SK-N-SH (cell line): ENCODE measurements at regions not wholly inside any gene's neighbourhood (a gene's known extent, or its start where the extent isn't known, plus 50 kb on each side); places are given as distances from the start of the nearest gene placed in this dataset.

ENCODE experiments used
- CTCF ChIA-PET: fragments of 300-600, 350-600 bp; formaldehyde crosslinking; extraction: SDS; loops from one replicate; lab custom pipeline; 2021; lab: Yijun Ruan, JAX
- POLR2A ChIA-PET: fragments of 350-600 bp; sonication (Branson Sonifier 250); formaldehyde crosslinking; extraction: SDS; loops from one replicate; lab custom pipeline; 2020; ENCODE audit warnings: antibody characterized with exemption, inconsistent platforms; lab: Yijun Ruan, JAX
- DNase-seq: peaks from one replicate; pipeline ENCODE4 v3.0.0; 2012
- H2AFZ ChIP-seq: fragments of 200-600 bp; sonication (generic); 2 replicates; pipeline ENCODE4 v1.8.1; 2016; ENCODE audit warnings: antibody characterized with exemption, mild to moderate bottlenecking, low read depth
- H3F3A ChIP-seq: fragments of 200-600 bp; sonication (generic); replicated peaks from 2 replicates; pipeline ENCODE3; 2016; ENCODE audit warnings: antibody characterized with exemption, mild to moderate bottlenecking; ENCODE audit not compliant: insufficient read depth
- H3K27ac ChIP-seq, 2 experiments: fragments of 200-500 bp in 1 of 2; fragments of 200-600 bp in 1 of 2; sonication (Bioruptor generic) in 1 of 2; sonication (generic), shearing (Covaris generic) in 1 of 2; 2 replicates each; pipeline versions ENCODE4 v1.5.1 to v1.6.1; 2014 to 2016; ENCODE audit warnings: low read depth in 2 of 2, inconsistent platforms in 1 of 2, low read length in 1 of 2, mild to moderate bottlenecking in 1 of 2, mixed read lengths in 1 of 2
- H3K27me3 ChIP-seq: fragments of 200-600 bp; sonication (generic), shearing (Covaris generic); 2 replicates; pipeline ENCODE4 v1.6.1; 2016; ENCODE audit warnings: mixed run types; ENCODE audit not compliant: insufficient read depth
- H3K36me3 ChIP-seq, 2 experiments: fragments of 200-500 bp in 1 of 2; fragments of 200-600 bp in 1 of 2; sonication (Bioruptor generic) in 1 of 2; sonication (generic) in 1 of 2; replicated peaks in 1 of 2; 2 replicates each; pipeline versions ENCODE3 to v1.5.1; 2014 to 2016; ENCODE audit warnings: low read length in 1 of 2, mild to moderate bottlenecking in 1 of 2; ENCODE audit not compliant: insufficient read depth in 2 of 2, control insufficient read depth in 1 of 2
- H3K4me1 ChIP-seq, 2 experiments: fragments of 200-500 bp in 1 of 2; fragments of 200-600 bp in 1 of 2; sonication (Bioruptor generic) in 1 of 2; sonication (generic), shearing (Covaris generic) in 1 of 2; 2 replicates each; pipeline versions ENCODE4 v1.5.1 to v1.6.1; 2014 to 2016; ENCODE audit warnings: low read depth in 1 of 2, low read length in 1 of 2, mixed run types in 1 of 2; ENCODE audit not compliant: insufficient read depth in 2 of 2, control insufficient read depth in 1 of 2
- H3K4me2 ChIP-seq: fragments of 200-600 bp; sonication (generic), shearing (Covaris generic); 2 replicates; pipeline ENCODE4 v1.6.1; 2017; ENCODE audit warnings: mixed run types
- H3K4me3 ChIP-seq, 2 experiments: fragments of 200-500 bp in 1 of 2; fragments of 200-600 bp in 1 of 2; sonication (Bioruptor generic) in 1 of 2; sonication (generic), shearing (Covaris generic) in 1 of 2; 2 replicates each; pipeline versions ENCODE4 v1.5.1 to v1.8.1; 2014 to 2016; ENCODE audit warnings: low read depth in 2 of 2, inconsistent platforms in 1 of 2, low read length in 1 of 2, mild to moderate bottlenecking in 1 of 2, mixed read lengths in 1 of 2, moderate library complexity in 1 of 2
- H3K79me2 ChIP-seq: fragments of 200-600 bp; sonication (generic); 2 replicates; pipeline ENCODE4 v1.8.1; 2017; ENCODE audit warnings: mild to moderate bottlenecking; ENCODE audit not compliant: insufficient read depth
- H3K9ac ChIP-seq: fragments of 200-600 bp; sonication (generic); 2 replicates; pipeline ENCODE4 v1.6.1; 2017; ENCODE audit warnings: mixed run types
- H3K9me2 ChIP-seq: fragments of 200-600 bp; sonication (generic); 2 replicates; pipeline ENCODE4 v1.6.1; 2017; ENCODE audit warnings: mixed run types
- H3K9me3 ChIP-seq: fragments of 200-600 bp; sonication (generic); 2 replicates; pipeline ENCODE4 v1.6.1; 2017; ENCODE audit warnings: mixed run types, mild to moderate bottlenecking, moderate library complexity
- H4K20me1 ChIP-seq: fragments of 200-600 bp; sonication (generic); 2 replicates; pipeline ENCODE4 v1.6.1; 2017; ENCODE audit warnings: mild to moderate bottlenecking, mixed run types; ENCODE audit not compliant: insufficient read depth
- CTCF ChIP-seq: fragments of 200-600 bp; sonication (generic); IDR thresholded peaks from 2 replicates; pipeline ENCODE4 v1.6.1; 2017; ENCODE audit warnings: antibody characterized with exemption, mild to moderate bottlenecking, moderate library complexity
- EZH2phosphoT487 ChIP-seq: fragments of 200-600 bp; sonication (generic); IDR thresholded peaks from 2 replicates; pipeline ENCODE4 v1.6.1; 2017; ENCODE audit warnings: low read depth, mixed run types, mild to moderate bottlenecking, antibody characterized with exemption, moderate library complexity, borderline replicate concordance
- GABPA ChIP-seq: IDR thresholded peaks from 2 replicates; pipeline ENCODE4 v1.4.0; 2012; ENCODE audit warnings: low read depth, mild to moderate bottlenecking
- MEF2A ChIP-seq: IDR thresholded peaks from 2 replicates; pipeline ENCODE4 v1.4.0; 2012; ENCODE audit warnings: low read depth, borderline replicate concordance
- NFIC ChIP-seq: IDR thresholded peaks from 2 replicates; pipeline ENCODE4 v1.4.0; 2012; ENCODE audit warnings: borderline replicate concordance
- PBX3 ChIP-seq: IDR thresholded peaks from 2 replicates; pipeline ENCODE4; 2012
- POLR2AphosphoS5 ChIP-seq: IDR thresholded peaks from 2 replicates; pipeline ENCODE4 v1.6.1; 2012; ENCODE audit warnings: low read depth, low read length
- RFX5 ChIP-seq: IDR thresholded peaks from 2 replicates; pipeline ENCODE4 v1.6.1; 2012; ENCODE audit warnings: mild to moderate bottlenecking, improper control_type of control experiment, low read length
- SMC3 ChIP-seq: IDR thresholded peaks from 2 replicates; pipeline ENCODE4 v1.6.1; 2012; ENCODE audit warnings: low read depth, low read length, improper control_type of control experiment
- TCF12 ChIP-seq: IDR thresholded peaks from 2 replicates; pipeline ENCODE4 v1.4.0; 2012
- USF2 ChIP-seq: fragments of 150-350 bp; IDR thresholded peaks from 2 replicates; pipeline ENCODE4 v1.6.1; 2017; ENCODE audit warnings: antibody characterized with exemption, low read length, low read depth, borderline replicate concordance
- ZBTB33 ChIP-seq: IDR thresholded peaks from 2 replicates; pipeline ENCODE4 v1.4.0; 2012; ENCODE audit warnings: low read depth, borderline replicate concordance
- WGBS: methylation state at CpG from one replicate; pipeline ENCODE4 v1.1.6; 2017; ENCODE audit warnings: low lambda C conversion rate; 5-methylcytosine and 5-hydroxymethylcytosine counted together

GRCh38 chr14:27012641-27013040 lies 414.8 kb upstream of the NOVA1 start:
- no peak for DNase-seq
- ChIA-PET POLR2A (no interaction called here), CTCF (interaction anchor here (1.0 kb wide), 1 partner anchor 47 kb away, joined by 3 read pairs; no protein-coding TSS in a partner anchor)
- Histone ChIP-seq H3F3A (no peaks in the 10 kb centered on the region), H3K4me2 (no peak overlapping the region), H3K9me3 (no peaks in the 10 kb centered on the region), H3K36me3 (no peaks in the 10 kb centered on the region), H3K9ac (no peak overlapping the region), H4K20me1 (no peaks in the 10 kb centered on the region), H2AFZ (no peak overlapping the region), H3K4me1 (no peaks in the 10 kb centered on the region), H3K9me2 (no peaks in the 10 kb centered on the region), H3K27ac (no peak overlapping the region), H3K27me3 (no peaks in the 10 kb centered on the region), H3K79me2 (no peaks in the 10 kb centered on the region), H3K4me3 (no peak overlapping the region)
- 33% methylated on average over 3 of the region's 3 CpGs for WGBS
- TF ChIP-seq GABPA = no peak
- no peak for TF ChIP-seq RFX5
- TF ChIP-seq CTCF = no peak
- TF ChIP-seq USF2 = no peak
- TF ChIP-seq MEF2A = no peak
- TF ChIP-seq TCF12 = no peak
- no peak for TF ChIP-seq EZH2phosphoT487
- TF ChIP-seq SMC3 = no peak
- no peak for TF ChIP-seq ZBTB33

GRCh38 chr14:27013678-27014077 lies 415.8 kb upstream of the NOVA1 start:
- no peaks in the 10 kb centered on the region for H3F3A ChIP-seq
- no peaks in the 10 kb centered on the region for H4K20me1 ChIP-seq
- no peaks in the 10 kb centered on the region for H3K36me3 ChIP-seq
- H2AFZ ChIP-seq = no peak overlapping the region
- POLR2A ChIA-PET = no interaction called here
- no peaks in the 10 kb centered on the region for H3K4me1 ChIP-seq
- TF ChIP-seq NFIC = no peak
- TF ChIP-seq POLR2AphosphoS5 = no peak
- no peak for TF ChIP-seq PBX3
- TF ChIP-seq, all 33 proteins: peak for 0
- no peak overlapping the region for H3K9ac ChIP-seq
- no peaks in the 10 kb centered on the region for H3K9me2 ChIP-seq
- H3K4me3 ChIP-seq = no peak overlapping the region
- H3K9me3 ChIP-seq = no peaks in the 10 kb centered on the region
- no peak for DNase-seq
- no peak overlapping the region for H3K4me2 ChIP-seq
- no peaks in the 10 kb centered on the region for H3K79me2 ChIP-seq
- no peak overlapping the region for H3K27ac ChIP-seq
- H3K27me3 ChIP-seq = no peaks in the 10 kb centered on the region
- CTCF ChIA-PET = interaction anchor here (1.0 kb wide), 1 partner anchor 49 kb away, joined by 3 read pairs; no protein-coding TSS in a partner anchor
- 27% methylated on average over 4 of the region's 4 CpGs for WGBS
